ENCODE measurements at regions not wholly inside any gene's neighbourhood (a gene's known extent, or its start where the extent isn't known, plus 50 kb on each side); places are given as distances from the start of the nearest gene placed in this dataset.

DNA sequence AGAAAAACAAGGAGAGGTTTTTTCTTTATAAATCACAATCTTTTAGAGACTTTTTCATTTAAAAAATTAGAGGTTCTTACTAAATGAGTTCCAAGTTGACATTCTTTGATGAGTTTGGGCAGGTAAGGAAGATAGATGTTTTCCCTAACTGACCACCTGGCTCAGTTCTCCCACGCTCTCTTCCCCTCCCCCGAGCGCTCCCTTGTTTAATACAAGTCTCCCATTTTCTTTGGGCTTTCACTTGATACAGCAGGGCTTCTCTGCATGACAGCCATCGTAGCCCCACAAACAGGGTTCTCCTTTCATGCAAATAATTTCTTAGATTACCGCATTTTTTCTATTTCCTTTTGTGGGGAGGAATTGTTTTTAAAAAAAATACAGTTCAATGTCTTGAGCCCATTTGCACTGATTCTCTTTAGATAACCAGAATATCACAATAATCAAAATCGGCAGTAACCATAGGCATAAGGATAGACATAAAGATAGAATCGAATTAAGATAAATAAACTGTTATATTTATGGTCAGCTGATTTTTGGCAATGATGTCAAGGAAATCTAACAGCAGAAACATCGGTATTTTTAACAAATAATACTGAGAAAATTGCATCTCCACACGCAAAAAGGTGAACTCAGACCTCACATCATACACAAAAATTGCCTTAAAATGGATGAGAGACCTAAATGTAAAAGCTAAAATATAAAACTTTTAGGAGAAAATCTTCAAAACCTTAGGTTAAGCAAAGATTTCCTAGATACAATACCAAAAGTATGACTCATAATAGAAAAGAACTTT is 325.4 kb downstream of the PIK3R1 start:
- ChIA-PET CTCF (no interaction called here), POLR2A (no interaction called here)
- Histone ChIP-seq H3K9me3 (no peaks in the 10 kb centered on the region), H3K36me3 (replicated peaks in 1 of 2; ENCODE audit: control insufficient read depth in 1 of 2, insufficient read depth in 2 of 2, low read length in 1 of 2) (no peaks in the 10 kb centered on the region), H3K9me2 (no peaks in the 10 kb centered on the region), H3F3A (replicated peaks; ENCODE audit: insufficient read depth) (peaks cover 3% of the 10 kb centered on the region), H4K20me1 (ENCODE audit: insufficient read depth) (no peaks in the 10 kb centered on the region), H3K4me1 (ENCODE audit: control insufficient read depth in 1 of 2, insufficient read depth in 2 of 2, low read depth in 1 of 2, low read length in 1 of 2) (peaks cover 0 to 21% of the 10 kb centered on the region in 2 experiments; a peak in 3 of 4 replicates), H2AFZ (ENCODE audit: low read depth) (no peak overlapping the region), H3K9ac (no peak overlapping the region), H3K27ac (ENCODE audit: low read depth in 2 of 2, low read length in 1 of 2) (no peak overlapping the region), H3K4me3 (ENCODE audit: low read depth in 2 of 2, low read length in 1 of 2) (no peak overlapping the region), H3K4me2 (no peak overlapping the region), H3K27me3 (ENCODE audit: insufficient read depth) (no peaks in the 10 kb centered on the region), H3K79me2 (ENCODE audit: insufficient read depth) (no peaks in the 10 kb centered on the region)
- no peak for DNase-seq
- TF ChIP-seq, protein P1, sequence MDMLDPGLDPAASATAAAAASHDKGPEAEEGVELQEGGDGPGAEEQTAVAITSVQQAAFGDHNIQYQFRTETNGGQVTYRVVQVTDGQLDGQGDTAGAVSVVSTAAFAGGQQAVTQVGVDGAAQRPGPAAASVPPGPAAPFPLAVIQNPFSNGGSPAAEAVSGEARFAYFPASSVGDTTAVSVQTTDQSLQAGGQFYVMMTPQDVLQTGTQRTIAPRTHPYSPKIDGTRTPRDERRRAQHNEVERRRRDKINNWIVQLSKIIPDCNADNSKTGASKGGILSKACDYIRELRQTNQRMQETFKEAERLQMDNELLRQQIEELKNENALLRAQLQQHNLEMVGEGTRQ (IDR thresholded peaks at IDR 0.05; ENCODE audit: borderline replicate concordance, low read depth, low read length) = no peak
- 74% methylated on average over 9 of the region's 9 CpGs for WGBS (ENCODE audit: low lambda C conversion rate)

DNA sequence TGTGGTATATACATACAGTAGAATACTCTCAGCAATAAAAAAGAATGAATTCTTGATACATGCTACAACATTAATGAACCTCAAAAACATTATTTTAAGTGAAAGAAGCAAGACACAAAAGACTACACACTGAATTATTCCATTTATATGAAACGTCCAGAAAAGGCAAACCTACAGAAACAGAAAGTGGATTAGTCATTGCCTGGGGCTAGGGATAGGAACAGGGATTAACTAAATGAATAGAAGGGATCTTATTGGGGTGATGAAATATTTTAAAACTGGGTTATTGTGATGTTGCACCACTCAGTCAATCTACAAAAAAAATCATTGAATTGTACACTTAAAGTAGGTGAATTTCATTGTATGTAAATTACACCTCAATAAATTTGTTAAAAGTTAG is 326.7 kb downstream of the PIK3R1 start:
- H2AFZ ChIP-seq (ENCODE audit: low read depth) = no peak overlapping the region
- no peak overlapping the region for H3K27ac ChIP-seq (ENCODE audit: low read depth in 2 of 2, low read length in 1 of 2)
- DNase-seq = no peak
- no peak overlapping the region for H3K4me3 ChIP-seq (ENCODE audit: low read depth in 2 of 2, low read length in 1 of 2)
- ChIA-PET POLR2A (no interaction called here), CTCF (no interaction called here)
- peaks cover 2 to 21% of the 10 kb centered on the region in 2 experiments; a peak in 3 of 4 replicates for H3K4me1 ChIP-seq (ENCODE audit: control insufficient read depth in 1 of 2, insufficient read depth in 2 of 2, low read depth in 1 of 2, low read length in 1 of 2)
- no peaks in the 10 kb centered on the region for H3K9me2 ChIP-seq
- TF ChIP-seq, protein P2, sequence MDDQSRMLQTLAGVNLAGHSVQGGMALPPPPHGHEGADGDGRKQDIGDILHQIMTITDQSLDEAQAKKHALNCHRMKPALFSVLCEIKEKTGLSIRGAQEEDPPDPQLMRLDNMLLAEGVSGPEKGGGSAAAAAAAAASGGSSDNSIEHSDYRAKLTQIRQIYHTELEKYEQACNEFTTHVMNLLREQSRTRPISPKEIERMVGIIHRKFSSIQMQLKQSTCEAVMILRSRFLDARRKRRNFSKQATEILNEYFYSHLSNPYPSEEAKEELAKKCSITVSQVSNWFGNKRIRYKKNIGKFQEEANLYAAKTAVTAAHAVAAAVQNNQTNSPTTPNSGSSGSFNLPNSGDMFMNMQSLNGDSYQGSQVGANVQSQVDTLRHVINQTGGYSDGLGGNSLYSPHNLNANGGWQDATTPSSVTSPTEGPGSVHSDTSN (IDR thresholded peaks at IDR 0.05) = no peak
- TF ChIP-seq, protein P3, sequence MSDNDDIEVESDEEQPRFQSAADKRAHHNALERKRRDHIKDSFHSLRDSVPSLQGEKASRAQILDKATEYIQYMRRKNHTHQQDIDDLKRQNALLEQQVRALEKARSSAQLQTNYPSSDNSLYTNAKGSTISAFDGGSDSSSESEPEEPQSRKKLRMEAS (IDR thresholded peaks at IDR 0.05; ENCODE audit: low read depth) = no peak
- TF ChIP-seq POLR2AphosphoS5 (IDR thresholded peaks at IDR 0.05; ENCODE audit: low read depth, low read length) (no peak), YY1 (IDR thresholded peaks at IDR 0.05; ENCODE audit: low read depth) (no peak), EP300 (IDR thresholded peaks at IDR 0.05; ENCODE audit: borderline replicate concordance in 1 of 2, low read depth in 1 of 2, low read length in 1 of 2) (no peak)
- TF ChIP-seq, protein P4, sequence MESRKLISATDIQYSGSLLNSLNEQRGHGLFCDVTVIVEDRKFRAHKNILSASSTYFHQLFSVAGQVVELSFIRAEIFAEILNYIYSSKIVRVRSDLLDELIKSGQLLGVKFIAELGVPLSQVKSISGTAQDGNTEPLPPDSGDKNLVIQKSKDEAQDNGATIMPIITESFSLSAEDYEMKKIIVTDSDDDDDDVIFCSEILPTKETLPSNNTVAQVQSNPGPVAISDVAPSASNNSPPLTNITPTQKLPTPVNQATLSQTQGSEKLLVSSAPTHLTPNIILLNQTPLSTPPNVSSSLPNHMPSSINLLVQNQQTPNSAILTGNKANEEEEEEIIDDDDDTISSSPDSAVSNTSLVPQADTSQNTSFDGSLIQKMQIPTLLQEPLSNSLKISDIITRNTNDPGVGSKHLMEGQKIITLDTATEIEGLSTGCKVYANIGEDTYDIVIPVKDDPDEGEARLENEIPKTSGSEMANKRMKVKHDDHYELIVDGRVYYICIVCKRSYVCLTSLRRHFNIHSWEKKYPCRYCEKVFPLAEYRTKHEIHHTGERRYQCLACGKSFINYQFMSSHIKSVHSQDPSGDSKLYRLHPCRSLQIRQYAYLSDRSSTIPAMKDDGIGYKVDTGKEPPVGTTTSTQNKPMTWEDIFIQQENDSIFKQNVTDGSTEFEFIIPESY (IDR thresholded peaks at IDR 0.05; ENCODE audit: borderline replicate concordance, low read depth) = no peak
- H3K27me3 ChIP-seq (ENCODE audit: insufficient read depth) = no peaks in the 10 kb centered on the region
- H3K79me2 ChIP-seq (ENCODE audit: insufficient read depth) = no peaks in the 10 kb centered on the region
- H3K9ac ChIP-seq = no peak overlapping the region
- H3K36me3 ChIP-seq (replicated peaks in 1 of 2; ENCODE audit: control insufficient read depth in 1 of 2, insufficient read depth in 2 of 2, low read length in 1 of 2) = no peaks in the 10 kb centered on the region
- H3K9me3 ChIP-seq = no peaks in the 10 kb centered on the region
- no peak overlapping the region for H3K4me2 ChIP-seq
- WGBS (ENCODE audit: low lambda C conversion rate) = 14% methylated on average over 1 of the region's 1 CpG
- H4K20me1 ChIP-seq (ENCODE audit: insufficient read depth) = no peaks in the 10 kb centered on the region
- H3F3A ChIP-seq (replicated peaks; ENCODE audit: insufficient read depth) = peaks cover 3% of the 10 kb centered on the region
